GM19395 (cell line): ENCODE measurements at regions not wholly inside any gene's neighbourhood (a gene's known extent, or its start where the extent isn't known, plus 50 kb on each side); places are given as distances from the start of the nearest gene placed in this dataset.

Experiments
- ATAC-seq: cut with Tn5 transposase; IDR thresholded peaks from one replicate; pipeline ENCODE4 v1.9.1; 2021; ENCODE audit warnings: mild to moderate bottlenecking, moderate library complexity; ENCODE audit not compliant: unreplicated experiment

- ATAC-seq, result no peak
Observed at GRCh38 chr2:133837441-133838094, 269.3 kb upstream of the NCKAP5 start.

- ATAC-seq, result no peak
Observed at GRCh38 chr2:133838642-133839365, 270.5 kb upstream of the NCKAP5 start.

- no peak for ATAC-seq
Observed at GRCh38 chr2:133839677-133840076, 271.4 kb upstream of the NCKAP5 start.

GRCh38 chr2:133840761-133841160, 272.5 kb upstream of the NCKAP5 start:
- no peak for ATAC-seq

GRCh38 chr2:133841900-133842299, 273.6 kb upstream of the NCKAP5 start:
- ATAC-seq, result no peak

GRCh38 chr2:133842446-133842845, 274.2 kb upstream of the NCKAP5 start:
- no peak for ATAC-seq

GRCh38 chr2:133843091-133843490, 274.8 kb upstream of the NCKAP5 start:
- no peak for ATAC-seq

GRCh38 chr2:133843551-133843950, 275.3 kb upstream of the NCKAP5 start:
- ATAC-seq, result no peak

GRCh38 chr2:133844214-133844892, 276.1 kb upstream of the NCKAP5 start:
- peak; percentile 78 for ATAC-seq

GRCh38 chr2:133846476-133846875, 278.2 kb upstream of the NCKAP5 start:
- ATAC-seq, result no peak

- no peak for ATAC-seq
Observed at GRCh38 chr2:133847591-133847990, 279.3 kb upstream of the NCKAP5 start.

GRCh38 chr2:133848111-133848649, 279.9 kb upstream of the NCKAP5 start:
- ATAC-seq, result no peak

GRCh38 chr2:133849341-133849740, 281.1 kb upstream of the NCKAP5 start:
- no peak for ATAC-seq

GRCh38 chr2:133854603-133855200, 286.4 kb upstream of the NCKAP5 start:
- no peak for ATAC-seq

GRCh38 chr2:133855526-133855925, 287.3 kb upstream of the NCKAP5 start:
- no peak for ATAC-seq

GRCh38 chr2:133856678-133857077, 288.4 kb upstream of the NCKAP5 start:
- ATAC-seq, result no peak

GRCh38 chr2:133859578-133859977, 291.3 kb upstream of the NCKAP5 start:
- no peak for ATAC-seq

- ATAC-seq, result no peak
Observed at GRCh38 chr2:133862400-133862977, 294.2 kb upstream of the NCKAP5 start.

- no peak for ATAC-seq
Observed at GRCh38 chr2:133863106-133863800, 295.0 kb upstream of the NCKAP5 start.

GRCh38 chr2:133865141-133865540, 296.9 kb upstream of the NCKAP5 start:
- no peak for ATAC-seq
